Adrenal gland (tissue), 9 donors: ENCODE measurements at regions not wholly inside any gene's neighbourhood (a gene's known extent, or its start where the extent isn't known, plus 50 kb on each side); places are given as distances from the start of the nearest gene placed in this dataset.

Source experiments
- DNase-seq, 7 donors: peaks; one replicate each; pipeline ENCODE4 v3.0.0-alpha.2; 2019 to 2020
- H3K27ac ChIP-seq, 5 donors: fragments of 200-600 bp; sonication (generic) in 4 of 5; 1 replicate in 3 of 5; 2 replicates in 2 of 5; pipeline versions ENCODE4 v1.5.1 to v1.8.0; 2016 to 2020; ENCODE audit warnings: mild to moderate bottlenecking in 1 of 5
- H3K27me3 ChIP-seq: fragments of 200-600 bp; 2 replicates; pipeline ENCODE4 v1.8.0; 2021
- H3K36me3 ChIP-seq, 2 donors: fragments of 200-600 bp; replicated peaks in 1 of 2; 1 replicate in 1 of 2; 2 replicates in 1 of 2; pipeline versions ENCODE4 v1.5.1 to v1.8.0; 2018 to 2022
- H3K4me1 ChIP-seq, 2 donors: fragments of 200-600 bp; replicated peaks in 1 of 2; 1 replicate in 1 of 2; 2 replicates in 1 of 2; pipeline versions ENCODE4 v1.5.1 to v1.8.0; 2018 to 2021
- H3K4me3 ChIP-seq, 4 donors: fragments of 200-600 bp; sonication (generic) in 3 of 4; one replicate each; pipeline ENCODE4 v1.5.1; 2016 to 2018
- H3K9me3 ChIP-seq, 3 donors: fragments of 200-600 bp; sonication (generic) in 1 of 3; replicated peaks in 1 of 3; 1 replicate in 2 of 3; 2 replicates in 1 of 3; pipeline versions ENCODE4 v1.5.1 to v1.8.0; 2016 to 2021
- CTCF ChIP-seq, 6 experiments: fragments of 450-650 bp in 4 of 6; fragments of 200-600 bp in 2 of 6; sonication (generic) in 1 of 6; IDR thresholded peaks; 1 replicate in 5 of 6; 2 replicates in 1 of 6; pipeline versions ENCODE4 v1.5.1 to v1.8.0; 2016 to 2021; ENCODE audit warnings: antibody characterized with exemption in 6 of 6, mild to moderate bottlenecking in 2 of 6, moderate library complexity in 1 of 6
- POLR2A ChIP-seq, 2 donors: fragments of 450-650 bp; IDR thresholded peaks; one replicate each; pipeline ENCODE4 v1.6.1; 2017; ENCODE audit warnings: antibody characterized with exemption in 2 of 2, mild to moderate bottlenecking in 2 of 2, moderate library complexity in 1 of 2
- WGBS, 4 donors: extraction: QIAGEN DNeasy Blood & Tissue Kit in 2 of 4; methylation state at CpG; one replicate each; pipeline versions ENCODE4 v1.1.5 to v1.1.7; 2013 to 2017; 5-methylcytosine and 5-hydroxymethylcytosine counted together
- intact Hi-C, 2 donors: fragments of 100-400 bp; cut with DNase I; formaldehyde crosslinking; loops; one replicate each; pipeline versions ENCODE4 v1.14.1 to v1.15.0; 2022 to 2023
- donor health status: healthy with polysubstance abuse.
- donor health status: Bipolar disorder and iron deficiency.
- donor health status: DM: yes; HTN: yes; CAD: no.
- donor health status: DM: no; HTN: no; CAD: no.
- donor health status: DM: no; HTN: no; CAD: no.

GRCh38 chr10:91355998-91356397 is 54.1 kb upstream of the HECTD2 start:
- WGBS, 4 donors: 80 to 91% (median 82%) methylated on average over 3 of the region's 3 CpGs
- H3K9me3 ChIP-seq: no peaks in the 10 kb centered on the region
- intact Hi-C loops: loop anchor here in 1 of 2 donors (2.0 kb wide), 1 partner anchor 39 kb away; no protein-coding TSS in a partner anchor
- H3K4me3 ChIP-seq: no peak overlapping the region
- TF ChIP-seq CTCF (IDR thresholded peaks at IDR 0.05) (no peak), POLR2A (IDR thresholded peaks at IDR 0.05) (no peak)
- H3K36me3 ChIP-seq: no peaks in the 10 kb centered on the region
- no peak for DNase-seq
- no peak overlapping the region for H3K27ac ChIP-seq
- no peaks in the 10 kb centered on the region for H3K27me3 ChIP-seq
- H3K4me1 ChIP-seq: no peaks in the 10 kb centered on the region

DNA sequence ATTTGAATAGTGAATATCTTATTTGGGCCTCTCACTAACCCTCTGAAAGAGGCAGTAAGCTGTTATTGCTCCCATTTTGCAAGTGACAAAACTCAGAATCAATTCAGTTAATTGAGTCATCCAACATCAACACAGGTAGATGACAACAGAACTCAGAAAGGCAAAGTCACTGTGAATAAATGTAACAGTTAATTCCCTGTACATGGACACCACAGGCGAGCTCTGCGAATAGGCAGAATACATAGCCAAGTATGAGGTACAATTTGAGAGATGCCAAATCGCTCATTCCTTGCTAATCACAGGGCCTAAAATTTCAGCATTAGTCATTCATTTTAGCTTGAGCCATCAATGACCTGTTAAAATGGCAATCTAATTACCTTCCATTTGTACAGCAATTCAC is 52.6 kb upstream of the HECTD2 start:
- DNase-seq: no peak
- intact Hi-C loops: no loop called here
- 91 to 98% (median 92%) methylated on average over 3 of the region's 3 CpGs for WGBS, 4 donors

More for the DNA sequence above, 52.6 kb upstream of the HECTD2 start:
- H3K27ac ChIP-seq: no peak overlapping the region
- H3K4me3 ChIP-seq: no peak overlapping the region
- H3K27me3 ChIP-seq: no peaks in the 10 kb centered on the region
- no peaks in the 10 kb centered on the region for H3K4me1 ChIP-seq
- no peak for TF ChIP-seq CTCF (IDR thresholded peaks at IDR 0.05)
- TF ChIP-seq POLR2A (IDR thresholded peaks at IDR 0.05): no peak
- H3K36me3 ChIP-seq: no peaks in the 10 kb centered on the region
- no peaks in the 10 kb centered on the region for H3K9me3 ChIP-seq
